ENCODE measurements at regions not wholly inside any gene's neighbourhood (a gene's known extent, or its start where the extent isn't known, plus 50 kb on each side); places are given as distances from the start of the nearest gene placed in this dataset.

DNA sequence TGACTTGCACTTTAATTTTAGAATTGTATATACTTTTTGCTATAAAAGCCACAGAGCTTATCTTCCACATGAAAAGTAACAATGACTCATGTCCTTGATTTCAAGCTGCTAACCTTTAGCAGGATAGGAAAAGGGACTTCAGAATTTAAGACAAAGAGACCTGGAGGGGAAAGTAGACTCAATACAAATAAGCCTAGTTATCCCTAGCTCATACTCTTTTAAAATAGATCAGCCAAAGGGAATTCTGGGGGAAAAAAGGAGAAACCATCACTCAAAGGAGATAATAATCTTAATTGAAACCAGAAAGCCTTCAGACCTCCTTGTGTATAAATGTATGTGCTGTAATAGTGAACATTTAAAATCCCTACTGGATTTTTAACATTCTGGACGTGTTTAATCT is 930.3 kb downstream of the NTRK3 start:
- intact Hi-C loops (cut with DNase I), result loop anchor here in 1 of 10 donors (10.0 kb wide), 1 partner anchor 171 kb away; no protein-coding TSS in a partner anchor
- Histone ChIP-seq H3K4me1 (no peaks in the 10 kb centered on the region), H3K27ac (no peak overlapping the region), H3K9me3 (peaks cover 0 to 6% (median 0%) of the 10 kb centered on the region in 11 donors), H3K36me3 (no peaks in the 10 kb centered on the region), H3K27me3 (no peaks in the 10 kb centered on the region), H3K4me3 (no peak overlapping the region)
- WGBS, 2 donors, result 35 to 38% methylated on average over 1 of the region's 1 CpG
- DNase-seq (no peak), ATAC-seq (no peak)
- no peak for TF ChIP-seq CTCF (IDR thresholded peaks at IDR 0.05)

DNA sequence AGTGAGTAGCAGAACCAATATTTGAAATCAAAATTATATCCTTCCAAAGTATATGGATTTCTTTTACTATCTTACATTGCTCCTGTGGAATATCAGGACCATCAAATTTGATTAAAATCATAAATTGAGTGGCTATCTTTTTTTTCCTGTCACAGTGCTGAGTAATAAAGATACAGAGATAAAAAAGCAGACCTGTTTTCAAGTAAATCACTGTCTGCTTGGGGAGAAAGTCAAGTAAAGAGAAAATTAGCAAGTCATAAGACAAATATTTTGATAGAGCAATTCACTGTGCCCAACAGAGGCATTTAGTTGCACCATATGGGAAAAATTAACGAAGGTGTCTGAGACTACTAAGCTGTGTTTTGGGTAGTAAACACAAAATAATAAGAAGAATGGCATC is 933.7 kb downstream of the NTRK3 start:
- H3K27ac ChIP-seq, result no peak overlapping the region
- 48 to 51% methylated on average over 1 of the region's 1 CpG for WGBS, 2 donors
- no peak for ATAC-seq

GRCh38 chr15:87322265-87322664 is 934.3 kb downstream of the NTRK3 start:
- DNase-seq, result no peak
- H3K9me3 ChIP-seq, result no peaks in the 10 kb centered on the region
- no peaks in the 10 kb centered on the region for H3K4me1 ChIP-seq
- no peak overlapping the region for H3K27ac ChIP-seq
- WGBS, 2 donors, result 93 to 98% methylated on average over 1 of the region's 1 CpG
- intact Hi-C loops (cut with DNase I), result loop anchor here in 1 of 10 donors (10.0 kb wide), 1 partner anchor 167 kb away; no protein-coding TSS in a partner anchor
- TF ChIP-seq CTCF (IDR thresholded peaks at IDR 0.05), result no peak
- H3K36me3 ChIP-seq, result no peaks in the 10 kb centered on the region
- H3K4me3 ChIP-seq, result no peak overlapping the region
- H3K27me3 ChIP-seq, result no peaks in the 10 kb centered on the region
- ATAC-seq, result no peak

More for the DNA sequence above, 933.7 kb downstream of the NTRK3 start:
- no peaks in the 10 kb centered on the region for H3K9me3 ChIP-seq
- H3K36me3 ChIP-seq, result no peaks in the 10 kb centered on the region
- H3K27me3 ChIP-seq, result no peaks in the 10 kb centered on the region
- intact Hi-C loops (cut with DNase I), result loop anchor here in 1 of 10 donors (10.0 kb wide), 1 partner anchor 168 kb away; no protein-coding TSS in a partner anchor
- no peak overlapping the region for H3K4me3 ChIP-seq
- DNase-seq, result no peak
- H3K4me1 ChIP-seq, result no peaks in the 10 kb centered on the region
- no peak for TF ChIP-seq CTCF (IDR thresholded peaks at IDR 0.05)

DNA sequence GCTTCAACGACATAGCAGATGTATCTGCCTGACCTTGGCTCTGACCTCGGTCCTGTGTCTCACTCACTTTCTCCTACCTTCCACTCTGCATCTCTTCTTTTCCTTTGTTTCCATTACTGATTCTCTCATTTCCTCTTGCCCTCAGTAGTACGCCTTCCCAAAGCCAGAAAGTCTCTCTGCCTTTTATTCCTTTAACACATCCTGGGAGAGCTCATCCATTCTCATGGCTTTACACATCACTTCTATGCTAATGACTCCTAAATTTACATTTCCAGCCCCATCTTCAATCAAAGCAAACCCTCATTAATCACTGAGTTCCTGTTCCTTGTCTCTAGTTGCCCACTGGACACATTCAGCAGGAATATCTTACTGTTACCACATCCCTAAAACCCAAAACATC is 938.6 kb downstream of the NTRK3 start:
- DNase-seq, result no peak
- Histone ChIP-seq H3K4me1 (no peaks in the 10 kb centered on the region), H3K27me3 (no peaks in the 10 kb centered on the region), H3K36me3 (no peaks in the 10 kb centered on the region), H3K9me3 (no peaks in the 10 kb centered on the region), H3K27ac (no peak overlapping the region), H3K4me3 (no peak overlapping the region)
- intact Hi-C loops (cut with DNase I), result no loop called here
- TF ChIP-seq CTCF (IDR thresholded peaks at IDR 0.05), result no peak
- WGBS, 2 donors, result 45 to 48% methylated on average over 3 of the region's 3 CpGs
- no peak for ATAC-seq
